WTC11 (cell line): ENCODE measurements at regions not wholly inside any gene's neighbourhood (a gene's known extent, or its start where the extent isn't known, plus 50 kb on each side); places are given as distances from the start of the nearest gene placed in this dataset.

Experiments
- ATAC-seq: fragments of 200-7000 bp; cut with Tn5 transposase; 2 replicates; pipeline ENCODE4 v1.10.0; 2021; ENCODE audit warnings: mild to moderate bottlenecking, moderate library complexity
- CTCF ChIA-PET: fragments of 300-600 bp; sonication (Branson Sonifier 250); formaldehyde crosslinking; loops from one replicate; lab custom pipeline; 2021; ENCODE audit warnings: antibody characterized with exemption; lab: Charles Lee
- POLR2A ChIA-PET: fragments of 350-600 bp; sonication (Branson Sonifier 250); formaldehyde crosslinking; loops from one replicate; lab custom pipeline; 2021; ENCODE audit warnings: antibody characterized with exemption; lab: Charles Lee
- DNase-seq: peaks from one replicate; pipeline ENCODE4 v3.0.0; 2021; ENCODE audit warnings: low spot score
- H3K27ac Mint-ChIP-seq: 2 replicates; pipeline ENCODE4 v1.8.0; 2021; ENCODE audit warnings: mixed read lengths
- H3K27me3 Mint-ChIP-seq: 2 replicates; pipeline ENCODE4 v1.8.0; 2021; ENCODE audit warnings: low read depth, mild to moderate bottlenecking, moderate library complexity, mixed read lengths
- H3K36me3 Mint-ChIP-seq: 2 replicates; pipeline ENCODE4 v1.8.0; 2021; ENCODE audit warnings: mixed read lengths
- H3K4me1 Mint-ChIP-seq: 2 replicates; pipeline ENCODE4 v1.8.0; 2022; ENCODE audit warnings: mixed read lengths
- H3K4me3 Mint-ChIP-seq: 2 replicates; pipeline ENCODE4 v1.8.0; 2021; ENCODE audit warnings: mild to moderate bottlenecking, moderate library complexity, mixed read lengths
- H3K9me3 Mint-ChIP-seq: 2 replicates; pipeline ENCODE4 v1.8.0; 2021; ENCODE audit warnings: mixed read lengths
- ATF1 ChIP-seq: sonication (generic); formaldehyde crosslinking; IDR thresholded peaks from 2 replicates; pipeline ENCODE4 v1.8.1; 2023; ENCODE audit warnings: mild to moderate bottlenecking, moderate library complexity, missing genetic modification reagents
- CREB1 ChIP-seq: sonication (generic); formaldehyde crosslinking; IDR thresholded peaks from 2 replicates; pipeline ENCODE4 v1.8.0; 2023; ENCODE audit warnings: mild to moderate bottlenecking, missing genetic modification reagents
- ESRRA ChIP-seq: sonication (generic); formaldehyde crosslinking; IDR thresholded peaks from 2 replicates; pipeline ENCODE4 v1.8.1; 2022; ENCODE audit warnings: mild to moderate bottlenecking, missing genetic modification reagents, borderline replicate concordance
- FOXK1 ChIP-seq: sonication (generic); formaldehyde crosslinking; IDR thresholded peaks from 2 replicates; pipeline ENCODE4 v1.8.0; 2022; ENCODE audit warnings: mild to moderate bottlenecking, moderate library complexity, missing genetic modification reagents
- FOXP1 ChIP-seq: sonication (generic); formaldehyde crosslinking; IDR thresholded peaks from 2 replicates; pipeline ENCODE4 v1.8.0; 2022; ENCODE audit warnings: missing genetic modification reagents, mild to moderate bottlenecking, moderate library complexity, borderline replicate concordance
- MYBL2 ChIP-seq: sonication (generic); formaldehyde crosslinking; IDR thresholded peaks from 2 replicates; pipeline ENCODE4 v1.8.1; 2023; ENCODE audit warnings: mild to moderate bottlenecking, moderate library complexity, missing genetic modification reagents
- NFYB ChIP-seq: sonication (generic); formaldehyde crosslinking; conservative IDR thresholded peaks from 2 replicates; pipeline ENCODE4 v1.8.0; 2022; ENCODE audit warnings: low read depth, missing genetic modification reagents
- NR2C2 ChIP-seq: sonication (generic); formaldehyde crosslinking; IDR thresholded peaks from 2 replicates; pipeline ENCODE4 v1.8.0; 2022; ENCODE audit warnings: mild to moderate bottlenecking, missing genetic modification reagents
- NR3C1 ChIP-seq: sonication (generic); formaldehyde crosslinking; conservative IDR thresholded peaks from 2 replicates; pipeline ENCODE4 v1.8.1; 2023; ENCODE audit warnings: low read depth, mild to moderate bottlenecking, missing genetic modification reagents
- TCF7 ChIP-seq: sonication (generic); formaldehyde crosslinking; IDR thresholded peaks from 2 replicates; pipeline ENCODE4 v1.8.0; 2022; ENCODE audit warnings: mild to moderate bottlenecking, low read depth, missing genetic modification reagents, moderate library complexity
- TP53 ChIP-seq: sonication (generic); formaldehyde crosslinking; IDR thresholded peaks from 2 replicates; pipeline ENCODE4 v1.8.1; 2023; ENCODE audit warnings: mild to moderate bottlenecking, missing genetic modification reagents
- ZNF121 ChIP-seq: sonication (generic); formaldehyde crosslinking; IDR thresholded peaks from 2 replicates; pipeline ENCODE4 v1.8.0; 2023; ENCODE audit warnings: missing genetic modification reagents
- ZNF232 ChIP-seq: sonication (generic); formaldehyde crosslinking; IDR thresholded peaks from 2 replicates; pipeline ENCODE4 v1.8.0; 2022; ENCODE audit warnings: mild to moderate bottlenecking, missing genetic modification reagents
- ZNF317 ChIP-seq: sonication (generic); formaldehyde crosslinking; IDR thresholded peaks from 2 replicates; pipeline ENCODE4 v1.8.1; 2023; ENCODE audit warnings: low read depth, mild to moderate bottlenecking, moderate library complexity, missing genetic modification reagents, borderline replicate concordance
- ZNF671 ChIP-seq: fragments of 250-450 bp; sonication (Bioruptor Pico); IDR thresholded peaks from 2 replicates; pipeline ENCODE4 v1.8.0; 2021; ENCODE audit warnings: mild to moderate bottlenecking
- TF ChIP-seq, protein P1 (sequence below): sonication (generic); formaldehyde crosslinking; IDR thresholded peaks from 2 replicates; pipeline ENCODE4 v1.8.1; 2023; ENCODE audit warnings: mild to moderate bottlenecking, missing genetic modification reagents
- TF ChIP-seq, protein P2 (sequence below): fragments of 200-600 bp; IDR thresholded peaks from 2 replicates; pipeline ENCODE4 v1.8.0; 2022; ENCODE audit warnings: antibody characterized with exemption
- TF ChIP-seq, protein P3 (sequence below): fragments of 250-450 bp; sonication (Bioruptor Pico); IDR thresholded peaks from 2 replicates; pipeline ENCODE4 v2.1.2; 2022; ENCODE audit warnings: mild to moderate bottlenecking, moderate library complexity
- TF ChIP-seq, protein P4 (sequence below): sonication (generic); formaldehyde crosslinking; IDR thresholded peaks from 2 replicates; pipeline ENCODE4 v1.8.1; 2022; ENCODE audit warnings: low read depth, missing genetic modification reagents, borderline replicate concordance
- TF ChIP-seq, protein P5 (sequence below): fragments of 250-450 bp; sonication (Bioruptor Pico); IDR thresholded peaks from 2 replicates; pipeline ENCODE4 v1.9.0; 2021; ENCODE audit warnings: mild to moderate bottlenecking
- TF ChIP-seq, protein P6 (sequence below): sonication (generic); formaldehyde crosslinking; IDR thresholded peaks from 2 replicates; pipeline ENCODE4 v1.8.0; 2022; ENCODE audit warnings: mild to moderate bottlenecking, missing genetic modification reagents
- TF ChIP-seq, protein P7 (sequence below): sonication (generic); formaldehyde crosslinking; IDR thresholded peaks from 2 replicates; pipeline ENCODE4 v1.8.1; 2022; ENCODE audit warnings: low read depth, mild to moderate bottlenecking, moderate library complexity, missing genetic modification reagents, borderline replicate concordance

DNA sequence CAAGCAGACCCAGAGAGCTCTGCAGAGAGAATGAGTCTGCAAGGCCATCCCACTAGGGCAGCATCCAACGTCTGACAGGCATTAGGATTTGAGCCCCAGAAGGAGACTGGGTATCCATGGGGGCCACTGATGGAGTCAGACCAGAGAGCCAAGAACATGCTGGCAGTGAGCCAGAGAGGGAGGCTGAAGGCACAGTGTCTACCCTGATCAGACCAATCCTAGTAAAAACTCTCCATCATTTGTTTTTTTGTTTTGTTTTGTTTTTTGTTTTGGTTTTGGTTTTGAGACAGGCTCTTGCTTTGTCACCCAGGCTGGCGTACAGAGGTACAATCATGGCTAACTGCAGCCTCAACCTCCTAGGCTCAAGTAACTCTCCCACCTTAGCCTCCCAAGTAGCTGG is 133.1 kb upstream of the LYZL2 start:
- ATAC-seq: no peak
- POLR2A ChIA-PET: no interaction called here
- H3K27ac Mint-ChIP-seq: no peak overlapping the region
- peaks cover 8% of the 10 kb centered on the region for H3K36me3 Mint-ChIP-seq
- no peak for TF ChIP-seq TCF7 (CRISPR knock-in tag)
- TF ChIP-seq TP53 (CRISPR knock-in tag): no peak
- TF ChIP-seq, protein P1, sequence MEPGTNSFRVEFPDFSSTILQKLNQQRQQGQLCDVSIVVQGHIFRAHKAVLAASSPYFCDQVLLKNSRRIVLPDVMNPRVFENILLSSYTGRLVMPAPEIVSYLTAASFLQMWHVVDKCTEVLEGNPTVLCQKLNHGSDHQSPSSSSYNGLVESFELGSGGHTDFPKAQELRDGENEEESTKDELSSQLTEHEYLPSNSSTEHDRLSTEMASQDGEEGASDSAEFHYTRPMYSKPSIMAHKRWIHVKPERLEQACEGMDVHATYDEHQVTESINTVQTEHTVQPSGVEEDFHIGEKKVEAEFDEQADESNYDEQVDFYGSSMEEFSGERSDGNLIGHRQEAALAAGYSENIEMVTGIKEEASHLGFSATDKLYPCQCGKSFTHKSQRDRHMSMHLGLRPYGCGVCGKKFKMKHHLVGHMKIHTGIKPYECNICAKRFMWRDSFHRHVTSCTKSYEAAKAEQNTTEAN (CRISPR knock-in tag): no peak
- no peak for TF ChIP-seq NR2C2 (CRISPR knock-in tag)
- TF ChIP-seq ZNF232 (CRISPR knock-in tag): no peak
- TF ChIP-seq FOXK1: no peak
- TF ChIP-seq ESRRA: no peak
- TF ChIP-seq, protein P2, sequence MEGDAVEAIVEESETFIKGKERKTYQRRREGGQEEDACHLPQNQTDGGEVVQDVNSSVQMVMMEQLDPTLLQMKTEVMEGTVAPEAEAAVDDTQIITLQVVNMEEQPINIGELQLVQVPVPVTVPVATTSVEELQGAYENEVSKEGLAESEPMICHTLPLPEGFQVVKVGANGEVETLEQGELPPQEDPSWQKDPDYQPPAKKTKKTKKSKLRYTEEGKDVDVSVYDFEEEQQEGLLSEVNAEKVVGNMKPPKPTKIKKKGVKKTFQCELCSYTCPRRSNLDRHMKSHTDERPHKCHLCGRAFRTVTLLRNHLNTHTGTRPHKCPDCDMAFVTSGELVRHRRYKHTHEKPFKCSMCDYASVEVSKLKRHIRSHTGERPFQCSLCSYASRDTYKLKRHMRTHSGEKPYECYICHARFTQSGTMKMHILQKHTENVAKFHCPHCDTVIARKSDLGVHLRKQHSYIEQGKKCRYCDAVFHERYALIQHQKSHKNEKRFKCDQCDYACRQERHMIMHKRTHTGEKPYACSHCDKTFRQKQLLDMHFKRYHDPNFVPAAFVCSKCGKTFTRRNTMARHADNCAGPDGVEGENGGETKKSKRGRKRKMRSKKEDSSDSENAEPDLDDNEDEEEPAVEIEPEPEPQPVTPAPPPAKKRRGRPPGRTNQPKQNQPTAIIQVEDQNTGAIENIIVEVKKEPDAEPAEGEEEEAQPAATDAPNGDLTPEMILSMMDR: no peak
- DNase-seq: no peak
- no peaks in the 10 kb centered on the region for H3K27me3 Mint-ChIP-seq
- H3K4me1 Mint-ChIP-seq: no peaks in the 10 kb centered on the region
- CTCF ChIA-PET: no interaction called here
- H3K9me3 Mint-ChIP-seq: peaks cover 32% of the 10 kb centered on the region
- no peak overlapping the region for H3K4me3 Mint-ChIP-seq

DNA sequence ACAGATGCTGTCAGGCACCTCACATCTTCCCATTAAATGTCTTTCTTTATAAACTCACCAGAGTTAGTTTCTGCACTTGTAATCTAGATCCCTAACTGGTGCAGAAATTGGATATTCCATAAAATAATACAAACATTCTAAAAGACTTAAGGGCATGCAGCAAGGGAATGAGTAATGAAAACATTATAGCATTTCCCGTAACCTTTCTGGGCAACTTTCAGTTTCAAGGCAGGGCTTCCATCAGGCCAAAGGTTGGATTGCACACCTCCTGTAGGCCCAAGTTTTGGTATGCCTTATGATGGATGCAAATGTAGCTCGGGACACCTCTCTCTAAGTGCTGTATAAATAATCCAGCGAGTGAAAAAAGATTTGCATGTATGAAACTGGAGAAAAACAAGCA is 129.9 kb upstream of the LYZL2 start:
- TF ChIP-seq, protein P3, sequence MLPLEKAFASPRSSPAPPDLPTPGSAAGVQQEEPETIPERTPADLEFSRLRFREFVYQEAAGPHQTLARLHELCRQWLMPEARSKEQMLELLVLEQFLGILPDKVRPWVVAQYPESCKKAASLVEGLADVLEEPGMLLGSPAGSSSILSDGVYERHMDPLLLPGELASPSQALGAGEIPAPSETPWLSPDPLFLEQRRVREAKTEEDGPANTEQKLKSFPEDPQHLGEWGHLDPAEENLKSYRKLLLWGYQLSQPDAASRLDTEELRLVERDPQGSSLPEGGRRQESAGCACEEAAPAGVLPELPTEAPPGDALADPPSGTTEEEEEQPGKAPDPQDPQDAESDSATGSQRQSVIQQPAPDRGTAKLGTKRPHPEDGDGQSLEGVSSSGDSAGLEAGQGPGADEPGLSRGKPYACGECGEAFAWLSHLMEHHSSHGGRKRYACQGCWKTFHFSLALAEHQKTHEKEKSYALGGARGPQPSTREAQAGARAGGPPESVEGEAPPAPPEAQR (CRISPR knock-in tag): no peak
- TF ChIP-seq CREB1 (CRISPR knock-in tag) (no peak), ZNF121 (CRISPR knock-in tag) (no peak), ZNF671 (CRISPR knock-in tag) (no peak), ATF1 (no peak), FOXP1 (CRISPR knock-in tag) (no peak), MYBL2 (CRISPR knock-in tag) (no peak), NR3C1 (no peak), NFYB (CRISPR knock-in tag) (no peak), TCF7 (CRISPR knock-in tag) (no peak), ZNF317 (CRISPR knock-in tag) (no peak)
- TF ChIP-seq, protein P4, sequence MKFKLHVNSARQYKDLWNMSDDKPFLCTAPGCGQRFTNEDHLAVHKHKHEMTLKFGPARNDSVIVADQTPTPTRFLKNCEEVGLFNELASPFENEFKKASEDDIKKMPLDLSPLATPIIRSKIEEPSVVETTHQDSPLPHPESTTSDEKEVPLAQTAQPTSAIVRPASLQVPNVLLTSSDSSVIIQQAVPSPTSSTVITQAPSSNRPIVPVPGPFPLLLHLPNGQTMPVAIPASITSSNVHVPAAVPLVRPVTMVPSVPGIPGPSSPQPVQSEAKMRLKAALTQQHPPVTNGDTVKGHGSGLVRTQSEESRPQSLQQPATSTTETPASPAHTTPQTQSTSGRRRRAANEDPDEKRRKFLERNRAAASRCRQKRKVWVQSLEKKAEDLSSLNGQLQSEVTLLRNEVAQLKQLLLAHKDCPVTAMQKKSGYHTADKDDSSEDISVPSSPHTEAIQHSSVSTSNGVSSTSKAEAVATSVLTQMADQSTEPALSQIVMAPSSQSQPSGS (CRISPR knock-in tag): no peak
- TF ChIP-seq, protein P5, sequence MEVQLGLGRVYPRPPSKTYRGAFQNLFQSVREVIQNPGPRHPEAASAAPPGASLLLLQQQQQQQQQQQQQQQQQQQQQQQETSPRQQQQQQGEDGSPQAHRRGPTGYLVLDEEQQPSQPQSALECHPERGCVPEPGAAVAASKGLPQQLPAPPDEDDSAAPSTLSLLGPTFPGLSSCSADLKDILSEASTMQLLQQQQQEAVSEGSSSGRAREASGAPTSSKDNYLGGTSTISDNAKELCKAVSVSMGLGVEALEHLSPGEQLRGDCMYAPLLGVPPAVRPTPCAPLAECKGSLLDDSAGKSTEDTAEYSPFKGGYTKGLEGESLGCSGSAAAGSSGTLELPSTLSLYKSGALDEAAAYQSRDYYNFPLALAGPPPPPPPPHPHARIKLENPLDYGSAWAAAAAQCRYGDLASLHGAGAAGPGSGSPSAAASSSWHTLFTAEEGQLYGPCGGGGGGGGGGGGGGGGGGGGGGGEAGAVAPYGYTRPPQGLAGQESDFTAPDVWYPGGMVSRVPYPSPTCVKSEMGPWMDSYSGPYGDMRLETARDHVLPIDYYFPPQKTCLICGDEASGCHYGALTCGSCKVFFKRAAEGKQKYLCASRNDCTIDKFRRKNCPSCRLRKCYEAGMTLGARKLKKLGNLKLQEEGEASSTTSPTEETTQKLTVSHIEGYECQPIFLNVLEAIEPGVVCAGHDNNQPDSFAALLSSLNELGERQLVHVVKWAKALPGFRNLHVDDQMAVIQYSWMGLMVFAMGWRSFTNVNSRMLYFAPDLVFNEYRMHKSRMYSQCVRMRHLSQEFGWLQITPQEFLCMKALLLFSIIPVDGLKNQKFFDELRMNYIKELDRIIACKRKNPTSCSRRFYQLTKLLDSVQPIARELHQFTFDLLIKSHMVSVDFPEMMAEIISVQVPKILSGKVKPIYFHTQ: no peak
- TF ChIP-seq, protein P6, sequence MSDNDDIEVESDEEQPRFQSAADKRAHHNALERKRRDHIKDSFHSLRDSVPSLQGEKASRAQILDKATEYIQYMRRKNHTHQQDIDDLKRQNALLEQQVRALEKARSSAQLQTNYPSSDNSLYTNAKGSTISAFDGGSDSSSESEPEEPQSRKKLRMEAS (CRISPR knock-in tag): no peak
- TF ChIP-seq, protein P7, sequence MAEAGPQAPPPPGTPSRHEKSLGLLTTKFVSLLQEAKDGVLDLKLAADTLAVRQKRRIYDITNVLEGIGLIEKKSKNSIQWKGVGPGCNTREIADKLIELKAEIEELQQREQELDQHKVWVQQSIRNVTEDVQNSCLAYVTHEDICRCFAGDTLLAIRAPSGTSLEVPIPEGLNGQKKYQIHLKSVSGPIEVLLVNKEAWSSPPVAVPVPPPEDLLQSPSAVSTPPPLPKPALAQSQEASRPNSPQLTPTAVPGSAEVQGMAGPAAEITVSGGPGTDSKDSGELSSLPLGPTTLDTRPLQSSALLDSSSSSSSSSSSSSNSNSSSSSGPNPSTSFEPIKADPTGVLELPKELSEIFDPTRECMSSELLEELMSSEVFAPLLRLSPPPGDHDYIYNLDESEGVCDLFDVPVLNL (CRISPR knock-in tag): no peak
- Mint-ChIP-seq H3K9me3 (peaks cover 18% of the 10 kb centered on the region), H3K4me1 (no peaks in the 10 kb centered on the region), H3K27me3 (no peaks in the 10 kb centered on the region), H3K36me3 (peaks cover 2% of the 10 kb centered on the region; the same call in 1 of the 2 replicates), H3K27ac (no peak overlapping the region), H3K4me3 (no peak overlapping the region)
- POLR2A ChIA-PET: no interaction called here
- CTCF ChIA-PET: interaction anchor here (1.2 kb wide), 1 partner anchor 324 kb away, joined by 3 read pairs; no protein-coding TSS in a partner anchor
- ATAC-seq: no peak
- DNase-seq: no peak
